ENCODE measurements at regions not wholly inside any gene's neighbourhood (a gene's known extent, or its start where the extent isn't known, plus 50 kb on each side); places are given as distances from the start of the nearest gene placed in this dataset.

DNA sequence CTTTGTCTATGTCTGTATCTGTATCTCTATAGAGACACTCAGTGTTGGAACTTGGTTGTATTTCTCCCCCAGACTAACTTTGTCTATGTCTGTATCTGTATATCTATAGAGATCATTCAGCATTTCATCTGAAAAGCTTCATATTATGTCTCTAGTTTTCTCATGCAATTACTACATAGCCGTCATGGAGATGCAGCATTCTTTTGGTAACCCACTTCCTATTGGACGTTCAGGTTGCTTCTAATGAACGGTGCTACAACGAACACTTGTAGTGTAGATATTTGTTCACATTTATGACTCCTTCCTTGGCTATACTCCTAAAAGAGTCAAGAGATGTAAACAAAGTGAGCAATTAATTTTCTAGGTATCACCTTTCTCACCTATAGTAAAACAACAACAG is 81.5 kb upstream of the KCNA1 start:
- no peak for FAIRE-seq

DNA sequence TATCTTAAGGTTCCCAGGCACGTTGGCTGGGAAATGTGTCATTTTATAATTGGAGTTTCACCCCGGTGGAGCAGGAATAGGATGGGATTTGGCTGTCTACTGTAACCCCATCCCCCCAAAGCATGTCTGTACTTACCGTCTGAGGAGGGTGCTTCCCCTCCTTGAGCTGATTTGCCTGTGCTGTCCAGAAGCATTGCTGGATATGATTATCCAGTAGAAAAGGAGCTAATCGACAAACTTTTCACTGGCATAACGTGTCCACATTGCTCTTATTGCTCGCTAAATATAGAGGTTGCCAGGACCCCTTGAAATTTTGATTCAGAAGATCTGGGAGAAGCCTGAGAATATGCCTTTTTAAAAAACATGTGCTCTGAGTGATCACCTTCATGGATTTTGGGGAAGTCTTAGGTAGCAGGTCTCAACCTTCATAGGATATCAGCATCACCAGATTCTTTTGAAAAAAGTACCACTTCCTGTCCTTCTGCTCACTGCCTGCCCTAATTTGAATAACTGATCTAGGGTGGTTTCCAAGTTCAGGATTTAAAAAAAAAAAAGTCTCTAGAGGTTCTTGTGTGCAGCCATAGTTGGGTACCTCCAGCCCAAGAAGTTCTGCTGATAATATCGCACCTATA is 80.4 kb upstream of the KCNA1 start:
- POLR2A ChIA-PET = no interaction called here
- TF ChIP-seq TP53 (CRISPR knock-in tag; IDR thresholded peaks at IDR 0.05) (no peak), ZFP36 (IDR thresholded peaks at IDR 0.05; ENCODE audit: borderline replicate concordance, partially characterized antibody) (no peak), ZC3H11A (IDR thresholded peaks at IDR 0.05) (no peak), PHF8 (IDR thresholded peaks at IDR 0.05; ENCODE audit: borderline replicate concordance, low read depth) (no peak), CHD4 (IDR thresholded peaks at IDR 0.05; ENCODE audit: borderline replicate concordance) (no peak), MAFK (IDR thresholded peaks at IDR 0.05; ENCODE audit: partially characterized antibody) (no peak), KDM5A (IDR thresholded peaks at IDR 0.05) (no peak), ZSCAN20 (CRISPR knock-in tag; IDR thresholded peaks at IDR 0.05) (no peak), FOSB (CRISPR knock-in tag; IDR thresholded peaks at IDR 0.05) (no peak), SMC3 (IDR thresholded peaks at IDR 0.05) (no peak), CBX2 (IDR thresholded peaks at IDR 0.05; ENCODE audit: borderline replicate concordance, low read depth) (no peak), CHD2 (IDR thresholded peaks at IDR 0.05; ENCODE audit: low read length, partially characterized antibody) (no peak), EP300 (IDR thresholded peaks at IDR 0.05) (no peak), EHF (CRISPR knock-in tag; IDR thresholded peaks at IDR 0.05) (no peak)
- TF ChIP-seq, protein P1, sequence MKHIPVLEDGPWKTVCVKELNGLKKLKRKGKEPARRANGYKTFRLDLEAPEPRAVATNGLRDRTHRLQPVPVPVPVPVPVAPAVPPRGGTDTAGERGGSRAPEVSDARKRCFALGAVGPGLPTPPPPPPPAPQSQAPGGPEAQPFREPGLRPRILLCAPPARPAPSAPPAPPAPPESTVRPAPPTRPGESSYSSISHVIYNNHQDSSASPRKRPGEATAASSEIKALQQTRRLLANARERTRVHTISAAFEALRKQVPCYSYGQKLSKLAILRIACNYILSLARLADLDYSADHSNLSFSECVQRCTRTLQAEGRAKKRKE (CRISPR knock-in tag; IDR thresholded peaks at IDR 0.05; ENCODE audit: low read depth) = no peak
- TF ChIP-seq, protein P2, sequence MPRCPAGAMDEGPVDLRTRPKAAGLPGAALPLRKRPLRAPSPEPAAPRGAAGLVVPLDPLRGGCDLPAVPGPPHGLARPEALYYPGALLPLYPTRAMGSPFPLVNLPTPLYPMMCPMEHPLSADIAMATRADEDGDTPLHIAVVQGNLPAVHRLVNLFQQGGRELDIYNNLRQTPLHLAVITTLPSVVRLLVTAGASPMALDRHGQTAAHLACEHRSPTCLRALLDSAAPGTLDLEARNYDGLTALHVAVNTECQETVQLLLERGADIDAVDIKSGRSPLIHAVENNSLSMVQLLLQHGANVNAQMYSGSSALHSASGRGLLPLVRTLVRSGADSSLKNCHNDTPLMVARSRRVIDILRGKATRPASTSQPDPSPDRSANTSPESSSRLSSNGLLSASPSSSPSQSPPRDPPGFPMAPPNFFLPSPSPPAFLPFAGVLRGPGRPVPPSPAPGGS (IDR thresholded peaks at IDR 0.05) = no peak
- TF ChIP-seq, protein P3, sequence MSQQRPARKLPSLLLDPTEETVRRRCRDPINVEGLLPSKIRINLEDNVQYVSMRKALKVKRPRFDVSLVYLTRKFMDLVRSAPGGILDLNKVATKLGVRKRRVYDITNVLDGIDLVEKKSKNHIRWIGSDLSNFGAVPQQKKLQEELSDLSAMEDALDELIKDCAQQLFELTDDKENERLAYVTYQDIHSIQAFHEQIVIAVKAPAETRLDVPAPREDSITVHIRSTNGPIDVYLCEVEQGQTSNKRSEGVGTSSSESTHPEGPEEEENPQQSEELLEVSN (IDR thresholded peaks at IDR 0.05; ENCODE audit: borderline replicate concordance, low read depth) = no peak
- TF ChIP-seq, protein P4, sequence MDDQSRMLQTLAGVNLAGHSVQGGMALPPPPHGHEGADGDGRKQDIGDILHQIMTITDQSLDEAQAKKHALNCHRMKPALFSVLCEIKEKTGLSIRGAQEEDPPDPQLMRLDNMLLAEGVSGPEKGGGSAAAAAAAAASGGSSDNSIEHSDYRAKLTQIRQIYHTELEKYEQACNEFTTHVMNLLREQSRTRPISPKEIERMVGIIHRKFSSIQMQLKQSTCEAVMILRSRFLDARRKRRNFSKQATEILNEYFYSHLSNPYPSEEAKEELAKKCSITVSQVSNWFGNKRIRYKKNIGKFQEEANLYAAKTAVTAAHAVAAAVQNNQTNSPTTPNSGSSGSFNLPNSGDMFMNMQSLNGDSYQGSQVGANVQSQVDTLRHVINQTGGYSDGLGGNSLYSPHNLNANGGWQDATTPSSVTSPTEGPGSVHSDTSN (IDR thresholded peaks at IDR 0.05) = no peak
- TF ChIP-seq, protein P5, sequence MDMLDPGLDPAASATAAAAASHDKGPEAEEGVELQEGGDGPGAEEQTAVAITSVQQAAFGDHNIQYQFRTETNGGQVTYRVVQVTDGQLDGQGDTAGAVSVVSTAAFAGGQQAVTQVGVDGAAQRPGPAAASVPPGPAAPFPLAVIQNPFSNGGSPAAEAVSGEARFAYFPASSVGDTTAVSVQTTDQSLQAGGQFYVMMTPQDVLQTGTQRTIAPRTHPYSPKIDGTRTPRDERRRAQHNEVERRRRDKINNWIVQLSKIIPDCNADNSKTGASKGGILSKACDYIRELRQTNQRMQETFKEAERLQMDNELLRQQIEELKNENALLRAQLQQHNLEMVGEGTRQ (IDR thresholded peaks at IDR 0.05) = no peak
- TF ChIP-seq, protein P6, sequence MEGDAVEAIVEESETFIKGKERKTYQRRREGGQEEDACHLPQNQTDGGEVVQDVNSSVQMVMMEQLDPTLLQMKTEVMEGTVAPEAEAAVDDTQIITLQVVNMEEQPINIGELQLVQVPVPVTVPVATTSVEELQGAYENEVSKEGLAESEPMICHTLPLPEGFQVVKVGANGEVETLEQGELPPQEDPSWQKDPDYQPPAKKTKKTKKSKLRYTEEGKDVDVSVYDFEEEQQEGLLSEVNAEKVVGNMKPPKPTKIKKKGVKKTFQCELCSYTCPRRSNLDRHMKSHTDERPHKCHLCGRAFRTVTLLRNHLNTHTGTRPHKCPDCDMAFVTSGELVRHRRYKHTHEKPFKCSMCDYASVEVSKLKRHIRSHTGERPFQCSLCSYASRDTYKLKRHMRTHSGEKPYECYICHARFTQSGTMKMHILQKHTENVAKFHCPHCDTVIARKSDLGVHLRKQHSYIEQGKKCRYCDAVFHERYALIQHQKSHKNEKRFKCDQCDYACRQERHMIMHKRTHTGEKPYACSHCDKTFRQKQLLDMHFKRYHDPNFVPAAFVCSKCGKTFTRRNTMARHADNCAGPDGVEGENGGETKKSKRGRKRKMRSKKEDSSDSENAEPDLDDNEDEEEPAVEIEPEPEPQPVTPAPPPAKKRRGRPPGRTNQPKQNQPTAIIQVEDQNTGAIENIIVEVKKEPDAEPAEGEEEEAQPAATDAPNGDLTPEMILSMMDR (IDR thresholded peaks at IDR 0.05) = no peak
- no peak for ATAC-seq
- CTCF ChIA-PET = interaction anchor here (1.2 to 1.6 kb wide), 2 partner anchors 26 to 255 kb away, joined by 3 read pairs; no protein-coding TSS in a partner anchor
- no peaks in the 10 kb centered on the region for H3K4me1 ChIP-seq
- H3K4me3 ChIP-seq = no peak overlapping the region
- 17% methylated on average over 7 of the region's 7 CpGs for WGBS (ENCODE audit: missing lambda C conversion rate)
- DNase-seq (ENCODE audit: low read depth in 1 of 2, low spot score in 1 of 2) = no peak
- H3K27ac ChIP-seq = no peak overlapping the region
- no peak for FAIRE-seq
- no peak overlapping the region for H3K4me2 ChIP-seq
- no peaks in the 10 kb centered on the region; the same call in 1 of the 3 replicates for H3K9me3 ChIP-seq

More for the DNA sequence above, 81.5 kb upstream of the KCNA1 start:
- ATAC-seq (no peak), DNase-seq (ENCODE audit: low read depth in 1 of 2, low spot score in 1 of 2) (no peak)
- H3K27ac ChIP-seq = no peak overlapping the region
- TF ChIP-seq POLR2AphosphoS2 (conservative IDR thresholded peaks at IDR 0.05; ENCODE audit: low read length) (no peak), EHF (CRISPR knock-in tag; IDR thresholded peaks at IDR 0.05) (no peak)
- POLR2A ChIA-PET = no interaction called here
- CTCF ChIA-PET = interaction anchor here (0.7 to 1.6 kb wide), 4 partner anchors 21 to 1181 kb away, joined by 3 read pairs; no protein-coding TSS in a partner anchor
- H3K9me3 ChIP-seq = no peaks in the 10 kb centered on the region; the same call in 2 of the 3 replicates
- WGBS (ENCODE audit: missing lambda C conversion rate) = 1% methylated on average over 4 of the region's 4 CpGs
- H3K4me3 ChIP-seq = no peak overlapping the region
- H3K4me1 ChIP-seq = no peaks in the 10 kb centered on the region
- no peak overlapping the region for H3K4me2 ChIP-seq

Data from A549 (cell line).